ENCODE measurements at regions not wholly inside any gene's neighbourhood (a gene's known extent, or its start where the extent isn't known, plus 50 kb on each side); places are given as distances from the start of the nearest gene placed in this dataset.

- CTCF ChIA-PET = interaction anchor here (1.1 to 1.5 kb wide), 2 partner anchors 29 to 715 kb away, joined by 3 to 4 read pairs; no protein-coding TSS in a partner anchor
- no peak for TF ChIP-seq CTCF (IDR thresholded peaks at IDR 0.05; ENCODE audit: control extremely low read depth, extremely low read depth, low read depth, missing control alignments)
- POLR2A ChIA-PET = no interaction called here
- no peak for DNase-seq (ENCODE audit: extremely low spot score)
Observed at GRCh38 chr14:53460544-53460943, 307.4 kb upstream of the DDHD1 start.

DNA sequence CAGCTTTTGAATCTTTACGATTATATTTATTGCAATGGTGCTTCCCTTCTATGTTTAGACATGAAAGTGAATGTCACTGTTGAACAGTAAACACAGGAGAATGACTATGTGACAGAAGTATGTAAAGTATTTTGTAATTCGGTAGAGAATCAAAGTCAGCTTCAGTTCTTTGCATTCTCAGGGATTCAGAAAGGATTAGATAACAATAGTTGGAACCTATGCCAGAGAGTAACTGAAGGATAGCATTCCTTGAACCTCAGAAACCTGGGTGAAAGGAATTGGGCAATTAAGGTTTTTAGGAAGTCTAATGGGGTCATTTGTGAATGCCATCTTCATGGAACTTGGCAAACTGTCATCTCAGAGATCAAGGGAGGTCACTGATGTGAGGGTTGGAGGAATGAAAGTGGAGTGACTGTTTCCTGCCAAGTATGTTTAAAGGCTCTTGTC lies 305.3 kb upstream of the DDHD1 start:
- ChIA-PET POLR2A (no interaction called here), CTCF (no interaction called here)
- DNase-seq (ENCODE audit: extremely low spot score) = no peak
- no peak for TF ChIP-seq CTCF (IDR thresholded peaks at IDR 0.05; ENCODE audit: control extremely low read depth, extremely low read depth, low read depth, missing control alignments)

DNA sequence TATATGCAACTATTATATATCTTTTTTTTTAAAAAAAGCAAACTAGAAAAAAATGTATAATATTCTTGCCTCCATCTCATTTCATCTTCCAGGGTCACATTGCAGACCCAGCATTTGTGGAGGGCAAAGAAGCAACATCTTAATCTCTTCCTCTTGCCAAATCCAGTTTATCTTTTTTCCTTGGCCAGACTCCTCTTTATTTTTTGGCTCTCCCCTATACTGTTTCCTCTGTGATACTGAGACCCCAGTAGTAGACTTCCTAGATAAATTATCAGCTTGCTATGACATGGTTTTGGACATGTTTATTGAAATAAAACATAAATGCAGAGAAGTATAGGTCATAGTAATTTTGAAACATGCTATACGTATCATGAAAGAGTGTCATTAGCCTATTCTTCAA lies 303.8 kb upstream of the DDHD1 start:
- POLR2A ChIA-PET = no interaction called here

GRCh38 chr14:53452005-53452673 lies 299.0 kb upstream of the DDHD1 start:
- DNase-seq (ENCODE audit: extremely low spot score) = no peak
- POLR2A ChIA-PET = no interaction called here
- TF ChIP-seq CTCF (IDR thresholded peaks at IDR 0.05; ENCODE audit: control extremely low read depth, extremely low read depth, low read depth, missing control alignments) = no peak
- CTCF ChIA-PET = interaction anchor here (1.8 kb wide), 1 partner anchor 896 kb away, joined by 4 read pairs; no protein-coding TSS in a partner anchor

More for the DNA sequence above, 303.8 kb upstream of the DDHD1 start:
- no peak for TF ChIP-seq CTCF (IDR thresholded peaks at IDR 0.05; ENCODE audit: control extremely low read depth, extremely low read depth, low read depth, missing control alignments)
- CTCF ChIA-PET = no interaction called here
- DNase-seq (ENCODE audit: extremely low spot score) = no peak

- TF ChIP-seq CTCF (IDR thresholded peaks at IDR 0.05; ENCODE audit: control extremely low read depth, extremely low read depth, low read depth, missing control alignments) = no peak
- no peak for DNase-seq (ENCODE audit: extremely low spot score)
- ChIA-PET CTCF (interaction anchor here (1.8 to 2.6 kb wide), 2 partner anchors 18 to 897 kb away, joined by 4 to 9 read pairs; no protein-coding TSS in a partner anchor), POLR2A (no interaction called here)
Observed at GRCh38 chr14:53450871-53451270, 297.7 kb upstream of the DDHD1 start.

GRCh38 chr14:53448682-53449081 lies 295.6 kb upstream of the DDHD1 start:
- ChIA-PET CTCF (interaction anchor here (2.6 kb wide), 1 partner anchor 15 kb away, joined by 9 read pairs; no protein-coding TSS in a partner anchor), POLR2A (no interaction called here)
- DNase-seq (ENCODE audit: extremely low spot score) = no peak
- no peak for TF ChIP-seq CTCF (IDR thresholded peaks at IDR 0.05; ENCODE audit: control extremely low read depth, extremely low read depth, low read depth, missing control alignments)

All from GM10248 (cell line).